HAP-1 (cell line): ENCODE measurements at regions not wholly inside any gene's neighbourhood (a gene's known extent, or its start where the extent isn't known, plus 50 kb on each side); places are given as distances from the start of the nearest gene placed in this dataset.
A peak's percentile ranks its signal among the peaks of the same experiment; 100 is the strongest.

ENCODE experiments used
- DNase-seq, 2 experiments: peaks; one replicate each; pipeline ENCODE4 v3.0.0-alpha.2; 2016 to 2020; ENCODE audit warnings: low spot score in 2 of 2
- H3K27me3 ChIP-seq: fragments of 250-450 bp; sonication (Bioruptor Pico); 2 replicates; pipeline ENCODE4 v1.5.1; 2020; ENCODE audit warnings: low read depth, mild to moderate bottlenecking, moderate library complexity
- H3K36me3 ChIP-seq: fragments of 250-450 bp; sonication (Bioruptor Pico); replicated peaks from 2 replicates; pipeline ENCODE4 v1.5.1; 2020; ENCODE audit warnings: mild to moderate bottlenecking
- H3K4me1 ChIP-seq: fragments of 250-450 bp; sonication (Bioruptor Pico); 2 replicates; pipeline ENCODE4 v1.5.1; 2020; ENCODE audit warnings: mild to moderate bottlenecking
- H3K4me3 ChIP-seq: fragments of 250-450 bp; sonication (Bioruptor Pico); 2 replicates; pipeline ENCODE4 v1.5.1; 2020; ENCODE audit warnings: mild to moderate bottlenecking, moderate library complexity
- H3K9me3 ChIP-seq: fragments of 250-450 bp; sonication (Bioruptor Pico); 2 replicates; pipeline ENCODE4 v1.5.1; 2020; ENCODE audit warnings: mild to moderate bottlenecking, moderate library complexity
- in situ Hi-C: fragments of 300-500 bp; cut with MboI; formaldehyde crosslinking; loops from 3 replicates; pipeline ENCODE4 v1.14.3; 2020; ENCODE audit warnings: low sequenced_read_pairs, inconsistent platforms, mixed read lengths

GRCh38 chr2:182619276-182619675, 96.8 kb upstream of the DNAJC10 start:
- in situ Hi-C loops = no loop called here
- DNase-seq = no peak
- Histone ChIP-seq H3K4me1 (peaks cover 11% of the 10 kb centered on the region), H3K36me3 (no peaks in the 10 kb centered on the region), H3K9me3 (no peaks in the 10 kb centered on the region), H3K4me3 (no peak overlapping the region), H3K27me3 (no peaks in the 10 kb centered on the region)

- peak in 1 of 2 experiments; percentile 55 for DNase-seq
- in situ Hi-C loops = no loop called here
- no peak overlapping the region for H3K4me3 ChIP-seq
- H3K27me3 ChIP-seq = no peaks in the 10 kb centered on the region
- H3K9me3 ChIP-seq = no peaks in the 10 kb centered on the region
- H3K36me3 ChIP-seq = no peaks in the 10 kb centered on the region
- peaks cover 11% of the 10 kb centered on the region for H3K4me1 ChIP-seq
Measured at GRCh38 chr2:182621191-182621590, 94.9 kb upstream of the DNAJC10 start.

- H3K27me3 ChIP-seq = no peaks in the 10 kb centered on the region
- in situ Hi-C loops = no loop called here
- H3K4me1 ChIP-seq = peaks cover 11% of the 10 kb centered on the region
- DNase-seq = peak in 1 of 2 experiments; percentile 67
- no peak overlapping the region for H3K4me3 ChIP-seq
- H3K36me3 ChIP-seq = no peaks in the 10 kb centered on the region
- no peaks in the 10 kb centered on the region for H3K9me3 ChIP-seq
Measured at GRCh38 chr2:182621810-182622209, 94.2 kb upstream of the DNAJC10 start.

- H3K27me3 ChIP-seq = no peaks in the 10 kb centered on the region
Measured at GRCh38 chr2:182622231-182622630, 93.8 kb upstream of the DNAJC10 start.

GRCh38 chr2:182625814-182626213, 90.2 kb upstream of the DNAJC10 start:
- H3K36me3 ChIP-seq = no peaks in the 10 kb centered on the region
- no peak for DNase-seq
- H3K27me3 ChIP-seq = no peaks in the 10 kb centered on the region; the same call in 1 of the 2 replicates
- in situ Hi-C loops = no loop called here
- H3K4me1 ChIP-seq = peaks cover 11% of the 10 kb centered on the region
- no peak overlapping the region for H3K4me3 ChIP-seq
- H3K9me3 ChIP-seq = no peaks in the 10 kb centered on the region

More at GRCh38 chr2:182622231-182622630, 93.8 kb upstream of the DNAJC10 start:
- no peak for DNase-seq
- H3K9me3 ChIP-seq = no peaks in the 10 kb centered on the region
- H3K4me3 ChIP-seq = no peak overlapping the region
- H3K36me3 ChIP-seq = no peaks in the 10 kb centered on the region
- in situ Hi-C loops = no loop called here
- peaks cover 11% of the 10 kb centered on the region for H3K4me1 ChIP-seq

- H3K4me3 ChIP-seq = no peak overlapping the region
- no peak for DNase-seq
- no peaks in the 10 kb centered on the region for H3K36me3 ChIP-seq
- 0 out of 2 replicates have a peak, but pooled peaks cover 2% of the 10 kb centered on the region for H3K4me1 ChIP-seq
- H3K9me3 ChIP-seq = no peaks in the 10 kb centered on the region
- H3K27me3 ChIP-seq = no peaks in the 10 kb centered on the region; the same call in 1 of the 2 replicates
- in situ Hi-C loops = no loop called here
Measured at GRCh38 chr2:182628916-182629315, 87.1 kb upstream of the DNAJC10 start.

- no peak for DNase-seq
- H3K4me3 ChIP-seq = no peak overlapping the region
- H3K27me3 ChIP-seq = peaks cover 2% of the 10 kb centered on the region; the same call in 1 of the 2 replicates
- in situ Hi-C loops = no loop called here
- H3K9me3 ChIP-seq = no peaks in the 10 kb centered on the region
- H3K36me3 ChIP-seq = no peaks in the 10 kb centered on the region
- H3K4me1 ChIP-seq = 0 out of 2 replicates have a peak, but pooled peaks cover 2% of the 10 kb centered on the region
Measured at GRCh38 chr2:182630207-182630606, 85.8 kb upstream of the DNAJC10 start.

- H3K4me3 ChIP-seq = no peak overlapping the region
- peaks cover 2% of the 10 kb centered on the region; the same call in 1 of the 2 replicates for H3K27me3 ChIP-seq
- no peaks in the 10 kb centered on the region for H3K36me3 ChIP-seq
- in situ Hi-C loops = no loop called here
- H3K4me1 ChIP-seq = 0 out of 2 replicates have a peak, but pooled peaks cover 2% of the 10 kb centered on the region
- no peak for DNase-seq
- no peaks in the 10 kb centered on the region for H3K9me3 ChIP-seq
Measured at GRCh38 chr2:182631299-182631698, 84.8 kb upstream of the DNAJC10 start.

GRCh38 chr2:182634386-182634785, 81.7 kb upstream of the DNAJC10 start:
- no peak for DNase-seq
- Histone ChIP-seq H3K36me3 (no peaks in the 10 kb centered on the region), H3K4me3 (no peak overlapping the region), H3K4me1 (0 out of 2 replicates have a peak, but pooled peaks cover 2% of the 10 kb centered on the region), H3K27me3 (peaks cover 2% of the 10 kb centered on the region; the same call in 1 of the 2 replicates), H3K9me3 (no peaks in the 10 kb centered on the region)
- in situ Hi-C loops = no loop called here

- no peaks in the 10 kb centered on the region for H3K4me1 ChIP-seq
- no peaks in the 10 kb centered on the region for H3K9me3 ChIP-seq
- no peak overlapping the region for H3K4me3 ChIP-seq
- in situ Hi-C loops = no loop called here
- H3K36me3 ChIP-seq = no peaks in the 10 kb centered on the region
- no peak for DNase-seq
- H3K27me3 ChIP-seq = peaks cover 2% of the 10 kb centered on the region; the same call in 1 of the 2 replicates
Measured at GRCh38 chr2:182636699-182637098, 79.4 kb upstream of the DNAJC10 start.

GRCh38 chr2:182638667-182639066, 77.4 kb upstream of the DNAJC10 start:
- in situ Hi-C loops = no loop called here
- DNase-seq = no peak
- Histone ChIP-seq H3K36me3 (no peaks in the 10 kb centered on the region), H3K9me3 (no peaks in the 10 kb centered on the region), H3K27me3 (peaks cover 2% of the 10 kb centered on the region; the same call in 1 of the 2 replicates), H3K4me1 (no peaks in the 10 kb centered on the region), H3K4me3 (no peak overlapping the region)

- Histone ChIP-seq H3K9me3 (no peaks in the 10 kb centered on the region), H3K4me3 (no peak overlapping the region), H3K4me1 (no peaks in the 10 kb centered on the region), H3K36me3 (no peaks in the 10 kb centered on the region), H3K27me3 (peaks cover under 1% of the 10 kb centered on the region; the same call in 1 of the 2 replicates)
- in situ Hi-C loops = no loop called here
- no peak for DNase-seq
Measured at GRCh38 chr2:182639971-182640370, 76.1 kb upstream of the DNAJC10 start.

- in situ Hi-C loops = no loop called here
- Histone ChIP-seq H3K9me3 (no peaks in the 10 kb centered on the region), H3K36me3 (no peaks in the 10 kb centered on the region), H3K4me3 (no peak overlapping the region), H3K27me3 (no peaks in the 10 kb centered on the region), H3K4me1 (no peaks in the 10 kb centered on the region)
- DNase-seq = peak; percentile 19 to 73
Measured at GRCh38 chr2:182642328-182642727, 73.7 kb upstream of the DNAJC10 start.

GRCh38 chr2:182646763-182647498, 69.1 kb upstream of the DNAJC10 start:
- no peaks in the 10 kb centered on the region for H3K36me3 ChIP-seq
- no peaks in the 10 kb centered on the region for H3K9me3 ChIP-seq
- in situ Hi-C loops = no loop called here
- H3K27me3 ChIP-seq = no peaks in the 10 kb centered on the region
- H3K4me1 ChIP-seq = no peaks in the 10 kb centered on the region
- no peak overlapping the region for H3K4me3 ChIP-seq
- no peak for DNase-seq
